ENCODE measurements at regions not wholly inside any gene's neighbourhood (a gene's known extent, or its start where the extent isn't known, plus 50 kb on each side); places are given as distances from the start of the nearest gene placed in this dataset.

GRCh38 chr17:31704483-31704882, 154.6 kb downstream of the COPRS start:
- no peak for TF ChIP-seq POLR2A (IDR thresholded peaks at IDR 0.05)
- TF ChIP-seq POLR2AphosphoS5 (IDR thresholded peaks at IDR 0.05), result no peak
- no peak for TF ChIP-seq EP300 (IDR thresholded peaks at IDR 0.05)
- TF ChIP-seq CTCF (IDR thresholded peaks at IDR 0.05), result no peak
- no peaks in the 10 kb centered on the region for H3K9me3 ChIP-seq
- H3K27ac ChIP-seq, result no peak overlapping the region
- no peaks in the 10 kb centered on the region for H3K27me3 ChIP-seq
- no peak for DNase-seq
- H3K36me3 ChIP-seq, result no peaks in the 10 kb centered on the region
- WGBS, 5 donors, result 71 to 88% (median 81%) methylated on average over 10 of the region's 10 CpGs
- intact Hi-C loops (cut with DNase I; ENCODE audit: low total_unique reads), result no loop called here
- H3K4me1 ChIP-seq, result no peaks in the 10 kb centered on the region
- no peak overlapping the region for H3K4me3 ChIP-seq

- Histone ChIP-seq H3K36me3 (no peaks in the 10 kb centered on the region), H3K9me3 (no peaks in the 10 kb centered on the region), H3K4me1 (peaks cover 0 to 9% (median 2%) of the 10 kb centered on the region in 4 donors), H3K27ac (no peak overlapping the region), H3K27me3 (no peaks in the 10 kb centered on the region), H3K4me3 (no peak overlapping the region)
- WGBS, 5 donors, result 78 to 84% (median 80%) methylated on average over 3 of the region's 3 CpGs
- intact Hi-C loops (cut with DNase I; ENCODE audit: low total_unique reads), result no loop called here
- TF ChIP-seq EP300 (IDR thresholded peaks at IDR 0.05) (no peak), POLR2AphosphoS5 (IDR thresholded peaks at IDR 0.05) (no peak), CTCF (IDR thresholded peaks at IDR 0.05) (no peak), POLR2A (IDR thresholded peaks at IDR 0.05) (no peak)
- DNase-seq, result no peak
Measured at GRCh38 chr17:31702041-31702440, 157.0 kb downstream of the COPRS start.

DNA sequence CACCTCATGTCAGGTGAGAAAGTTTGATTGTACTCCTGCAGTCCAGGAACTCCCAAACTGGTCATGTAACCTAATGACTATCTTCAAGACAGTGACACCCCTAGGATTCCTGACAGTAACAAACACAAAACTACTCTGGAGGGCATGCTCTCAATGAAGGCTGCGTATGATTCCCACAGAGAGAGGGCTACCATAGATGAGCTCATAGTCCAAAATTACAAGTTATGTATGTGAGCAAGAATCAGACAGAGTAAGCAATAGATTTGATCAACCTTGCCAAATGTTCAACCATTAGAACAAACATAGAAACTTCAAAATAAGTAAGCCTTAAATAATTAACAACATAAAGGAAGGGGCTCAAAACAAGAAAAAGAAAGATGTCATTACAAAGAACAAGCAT, 158.1 kb downstream of the COPRS start:
- Histone ChIP-seq H3K27ac (no peak overlapping the region), H3K4me3 (no peak overlapping the region), H3K9me3 (no peaks in the 10 kb centered on the region), H3K4me1 (peaks cover 7 to 20% (median 11%) of the 10 kb centered on the region in 4 donors), H3K36me3 (no peaks in the 10 kb centered on the region), H3K27me3 (no peaks in the 10 kb centered on the region)
- TF ChIP-seq POLR2A (IDR thresholded peaks at IDR 0.05), result no peak
- no peak for TF ChIP-seq CTCF (IDR thresholded peaks at IDR 0.05)
- no peak for TF ChIP-seq EP300 (IDR thresholded peaks at IDR 0.05)
- 71 to 97% (median 80%) methylated on average over 1 of the region's 1 CpG for WGBS, 5 donors
- intact Hi-C loops (cut with DNase I; ENCODE audit: low total_unique reads), result no loop called here
- no peak for DNase-seq

DNA sequence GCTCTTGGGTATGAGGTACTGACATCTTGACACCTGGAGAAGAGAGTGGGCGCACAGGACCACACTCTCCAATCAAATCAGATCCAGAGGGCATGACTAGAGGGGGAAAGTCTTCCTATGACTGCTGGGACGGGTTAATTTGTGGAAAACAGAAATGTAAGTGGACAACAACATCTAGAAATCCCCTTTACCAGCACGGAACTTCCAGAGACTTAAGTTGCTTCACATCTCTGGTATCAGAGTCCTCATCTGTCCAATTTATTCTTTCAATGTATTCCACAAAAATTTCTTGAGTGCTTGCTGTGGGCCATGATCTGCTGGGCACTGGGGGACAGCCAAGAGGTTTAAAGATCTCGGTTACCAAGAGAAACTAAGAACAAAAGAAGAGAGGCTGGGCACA, 159.2 kb downstream of the COPRS start:
- 78 to 88% (median 84%) methylated on average over 4 of the region's 4 CpGs for WGBS, 5 donors
- Histone ChIP-seq H3K4me1 (peaks cover 12 to 29% (median 19%) of the 10 kb centered on the region in 4 donors), H3K36me3 (no peaks in the 10 kb centered on the region), H3K27ac (no peak overlapping the region), H3K4me3 (no peak overlapping the region), H3K9me3 (no peaks in the 10 kb centered on the region), H3K27me3 (no peaks in the 10 kb centered on the region)
- no peak for DNase-seq
- TF ChIP-seq CTCF (IDR thresholded peaks at IDR 0.05) (no peak), POLR2A (IDR thresholded peaks at IDR 0.05) (no peak), EP300 (IDR thresholded peaks at IDR 0.05) (no peak), POLR2AphosphoS5 (IDR thresholded peaks at IDR 0.05) (no peak)
- intact Hi-C loops (cut with DNase I; ENCODE audit: low total_unique reads), result no loop called here

All from stomach (tissue), 8 donors.